HCT116 (cell line): ENCODE measurements at regions not wholly inside any gene's neighbourhood (a gene's known extent, or its start where the extent isn't known, plus 50 kb on each side); places are given as distances from the start of the nearest gene placed in this dataset.

ENCODE experiments used
- ATAC-seq: fragments of 200-7000 bp; cut with Tn5 transposase; 2 replicates; pipeline ENCODE4 v1.9.1; 2020; ENCODE audit warnings: mild to moderate bottlenecking, moderate library complexity
- BruUV-seq: library from RNA; stranded (reverse); fragments of 400-500 nt; replicated peaks from 2 replicates; lab custom pipeline; 2021; lab: Mats Ljungman, UMichigan
- CTCF ChIA-PET: fragments of 300-600 bp; sonication (Branson Sonifier 250); formaldehyde crosslinking; loops from one replicate; lab custom pipeline; 2021; ENCODE audit warnings: antibody characterized with exemption; lab: Charles Lee
- POLR2A ChIA-PET: fragments of 300-600, 350-600 bp; sonication (Branson Sonifier 250); formaldehyde crosslinking; loops from one replicate; lab custom pipeline; 2021; ENCODE audit warnings: antibody characterized with exemption; lab: Charles Lee
- RAD21 ChIA-PET, 2 experiments: fragments of 300-600 bp; sonication (Branson Sonifier 250); formaldehyde crosslinking; loops; one replicate each; lab custom pipeline; 2023; ENCODE audit warnings: low total read pairs in 2 of 2; ENCODE audit not compliant: uncharacterized antibody in 2 of 2, unreplicated experiment in 2 of 2, low non-redundant PET in 1 of 2; lab: Charles Lee
- DNase-seq: peaks from one replicate; pipeline ENCODE4 v3.0.0-alpha.2; 2010; ENCODE audit warnings: low read depth, low spot score
- H2AFZ ChIP-seq: fragments of 200-600 bp; shearing (Covaris generic), sonication (generic); 2 replicates; pipeline ENCODE4 v1.6.1; 2017; ENCODE audit warnings: low read depth, mixed run types, mixed read lengths, antibody characterized with exemption, low read length; ENCODE audit not compliant: poor library complexity, severe bottlenecking
- H3K27ac ChIP-seq: 2 replicates; pipeline ENCODE4 v1.5.1; 2012; ENCODE audit warnings: low read depth, low read length
- H3K27me3 ChIP-seq: fragments of 200-600 bp; sonication (generic); 2 replicates; pipeline ENCODE4 v1.6.1; 2016; ENCODE audit warnings: mixed run types, low read length, mixed read lengths; ENCODE audit not compliant: insufficient read depth
- H3K36me3 ChIP-seq, 2 experiments: fragments of 200-500 bp in 1 of 2; fragments of 200-600 bp in 1 of 2; sonication (Bioruptor generic) in 1 of 2; sonication (generic) in 1 of 2; 2 replicates each; pipeline versions ENCODE4 v1.5.1 to v1.6.1; 2014 to 2016; ENCODE audit warnings: low read length in 2 of 2, inconsistent platforms in 1 of 2, mixed read lengths in 1 of 2, mixed run types in 1 of 2; ENCODE audit not compliant: insufficient read depth in 2 of 2, control insufficient read depth in 1 of 2
- H3K4me1 ChIP-seq, 2 experiments: fragments of 200-600 bp in 1 of 2; sonication (generic) in 1 of 2; 2 replicates each; pipeline versions ENCODE4 v1.5.1 to v1.6.1; 2012 to 2017; ENCODE audit warnings: low read length in 2 of 2, inconsistent platforms in 1 of 2, mild to moderate bottlenecking in 1 of 2, mixed read lengths in 1 of 2, mixed run types in 1 of 2, moderate library complexity in 1 of 2; ENCODE audit not compliant: insufficient read depth in 2 of 2, control insufficient read depth in 1 of 2
- H3K4me2 ChIP-seq: fragments of 200-600 bp; sonication (generic); 2 replicates; pipeline ENCODE4 v1.6.1; 2017; ENCODE audit warnings: mixed run types, low read length, mixed read lengths
- H3K4me3 ChIP-seq, 2 experiments: fragments of 200-600 bp in 1 of 2; sonication (generic) in 1 of 2; replicated peaks in 1 of 2; 2 replicates each; pipeline ENCODE4 v1.5.1; 2011 to 2016; ENCODE audit warnings: low read length in 2 of 2, control low read depth in 1 of 2, low read depth in 1 of 2, mild to moderate bottlenecking in 1 of 2, mixed read lengths in 1 of 2, mixed run types in 1 of 2
- H3K79me2 ChIP-seq: fragments of 200-600 bp; sonication (generic); 2 replicates; pipeline ENCODE4 v1.6.1; 2017; ENCODE audit warnings: mild to moderate bottlenecking, mixed run types, low read length, moderate library complexity, mixed read lengths; ENCODE audit not compliant: insufficient read depth
- H3K9ac ChIP-seq: fragments of 200-600 bp; sonication (generic); 2 replicates; pipeline ENCODE4 v1.6.1; 2016; ENCODE audit warnings: low read length, mixed read lengths
- H3K9me2 ChIP-seq: fragments of 200-600 bp; sonication (generic), shearing (Covaris generic); 2 replicates; pipeline ENCODE4 v1.6.1; 2017; ENCODE audit warnings: mixed run types, mild to moderate bottlenecking, moderate library complexity; ENCODE audit not compliant: insufficient read depth
- H3K9me3 ChIP-seq, 2 experiments: fragments of 200-500 bp in 1 of 2; fragments of 200-600 bp in 1 of 2; sonication (Bioruptor generic) in 1 of 2; sonication (generic) in 1 of 2; 2 replicates each; pipeline ENCODE4 v1.6.1; 2014 to 2017; ENCODE audit warnings: low read length in 2 of 2, mixed read lengths in 2 of 2, inconsistent platforms in 1 of 2, low read depth in 1 of 2, mild to moderate bottlenecking in 1 of 2, mixed run types in 1 of 2, moderate library complexity in 1 of 2; ENCODE audit not compliant: control insufficient read depth in 1 of 2, insufficient read depth in 1 of 2
- H4K20me1 ChIP-seq: fragments of 200-600 bp; sonication (generic), shearing (Covaris generic); 2 replicates; pipeline ENCODE4 v1.6.1; 2017; ENCODE audit warnings: mixed run types, mild to moderate bottlenecking, moderate library complexity; ENCODE audit not compliant: insufficient read depth
- EGR1 ChIP-seq: IDR thresholded peaks from 2 replicates; pipeline ENCODE4 v1.6.1; 2012; ENCODE audit warnings: low read depth
- FOSL1 ChIP-seq: IDR thresholded peaks from 2 replicates; pipeline ENCODE4 v1.6.1; 2012; ENCODE audit warnings: low read depth
- POLR2A ChIP-seq: IDR thresholded peaks from 2 replicates; pipeline ENCODE4 v1.7.0; 2011; ENCODE audit warnings: borderline replicate concordance; ENCODE audit not compliant: insufficient read depth, insufficient read length; ENCODE audit errors: extremely low read depth
- POLR2AphosphoS5 ChIP-seq: IDR thresholded peaks from 2 replicates; pipeline ENCODE4 v1.6.1; 2011; ENCODE audit warnings: mild to moderate bottlenecking, low read depth, low read length, moderate library complexity
- RAD21 ChIP-seq: IDR thresholded peaks from 2 replicates; pipeline ENCODE4 v1.6.1; 2012; ENCODE audit warnings: low read depth, mild to moderate bottlenecking
- REST ChIP-seq: IDR thresholded peaks from 2 replicates; pipeline ENCODE4 v1.6.1; 2012; ENCODE audit warnings: low read depth
- SIN3A ChIP-seq: IDR thresholded peaks from 2 replicates; pipeline ENCODE4 v1.6.1; 2012; ENCODE audit warnings: low read depth
- SRF ChIP-seq: IDR thresholded peaks from 2 replicates; pipeline ENCODE4 v1.6.1; 2012; ENCODE audit warnings: low read depth
- TCF7L2 ChIP-seq: IDR thresholded peaks from 2 replicates; pipeline ENCODE4 v1.7.0; 2011; ENCODE audit warnings: borderline replicate concordance, inconsistent platforms; ENCODE audit not compliant: insufficient read depth, insufficient read length; ENCODE audit errors: extremely low read depth
- YY1 ChIP-seq: IDR thresholded peaks from 2 replicates; pipeline ENCODE4 v1.6.1; 2011; ENCODE audit warnings: low read length, low read depth, moderate library complexity, mild to moderate bottlenecking; ENCODE audit not compliant: insufficient replicate concordance; ENCODE audit errors: extremely low read depth
- ZFX ChIP-seq: fragments of 450-650 bp; IDR thresholded peaks from 2 replicates; pipeline ENCODE4 v1.6.1; 2017
- ZNF274 ChIP-seq: fragments of 200-500 bp; sonication (Bioruptor generic); IDR thresholded peaks from 2 replicates; pipeline ENCODE4 v1.6.1; 2014; ENCODE audit warnings: mild to moderate bottlenecking, low read depth, low read length, inconsistent platforms
- intact Hi-C: fragments of 100-400 bp; cut with micrococcal nuclease; formaldehyde crosslinking; loops from 2 replicates; pipeline ENCODE4 v1.10.0; 2022
- TF ChIP-seq, protein P1 (sequence below): IDR thresholded peaks from 2 replicates; pipeline ENCODE4 v1.6.1; 2012

DNA sequence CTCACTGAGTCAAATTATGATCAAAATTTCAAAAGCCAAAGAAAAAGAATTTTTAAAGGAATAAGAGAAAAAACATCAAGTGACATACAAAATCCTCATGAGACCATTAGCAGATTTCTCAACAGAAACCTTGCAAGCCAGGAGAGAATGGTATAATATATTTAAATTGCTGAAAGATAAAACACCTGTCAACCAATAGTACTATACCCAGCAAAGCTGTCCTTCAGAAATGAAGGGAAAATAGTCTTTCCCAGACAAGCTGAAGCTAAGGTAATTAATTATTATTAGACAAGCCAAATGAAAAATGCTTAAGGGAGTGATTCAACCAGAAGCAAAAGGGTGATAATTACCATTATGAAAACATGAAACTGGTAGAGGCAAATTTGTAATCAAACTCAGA, 104.2 kb upstream of the TET2 start (continued):
- no peak for TF ChIP-seq SIN3A
- TF ChIP-seq, all 23 proteins: peak for 0

DNA sequence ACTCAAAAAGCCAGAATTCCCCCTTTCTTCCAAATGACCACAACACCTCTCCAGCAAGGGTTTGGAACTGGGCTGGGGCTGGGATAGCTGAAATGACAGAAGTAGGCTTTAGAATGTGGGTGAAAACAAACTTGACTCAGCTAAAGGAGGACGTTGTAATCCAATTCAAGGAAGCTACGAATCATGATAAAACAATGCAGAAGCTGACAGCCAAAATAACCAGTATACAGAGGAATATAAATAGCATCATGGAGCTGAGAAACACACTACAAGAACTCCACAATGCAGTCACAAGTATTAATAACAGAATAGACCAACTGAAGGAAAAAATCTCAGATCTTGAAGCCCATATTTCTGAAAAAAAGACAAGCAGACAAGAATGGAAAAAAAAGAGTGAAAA, 95.8 kb upstream of the TET2 start:
- Histone ChIP-seq H3K9me2 (no peaks in the 10 kb centered on the region), H3K79me2 (no peaks in the 10 kb centered on the region), H3K27me3 (no peaks in the 10 kb centered on the region), H3K4me3 (no peak overlapping the region), H2AFZ (no peak overlapping the region), H4K20me1 (no peaks in the 10 kb centered on the region), H3K4me2 (no peak overlapping the region), H3K9me3 (no peaks in the 10 kb centered on the region), H3K27ac (no peak overlapping the region), H3K9ac (no peak overlapping the region), H3K4me1 (no peaks in the 10 kb centered on the region), H3K36me3 (no peaks in the 10 kb centered on the region)
- ATAC-seq, result no peak
- CTCF ChIA-PET, result no interaction called here
- POLR2A ChIA-PET, result no interaction called here
- intact Hi-C loops, result no loop called here
- BruUV-seq, result no TSS peak
- RAD21 ChIA-PET, result no interaction called here
- DNase-seq, result no peak
- no peak for TF ChIP-seq EGR1
- TF ChIP-seq POLR2AphosphoS5, result no peak
- TF ChIP-seq POLR2A, result no peak
- TF ChIP-seq ZNF274, result no peak
- no peak for TF ChIP-seq YY1
- TF ChIP-seq SIN3A, result no peak
- no peak for TF ChIP-seq SRF
- TF ChIP-seq RAD21, result no peak
- TF ChIP-seq, protein P1, sequence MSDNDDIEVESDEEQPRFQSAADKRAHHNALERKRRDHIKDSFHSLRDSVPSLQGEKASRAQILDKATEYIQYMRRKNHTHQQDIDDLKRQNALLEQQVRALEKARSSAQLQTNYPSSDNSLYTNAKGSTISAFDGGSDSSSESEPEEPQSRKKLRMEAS, result no peak
- no peak for TF ChIP-seq REST
- no peak for TF ChIP-seq FOSL1
- TF ChIP-seq ZFX, result no peak
- no peak for TF ChIP-seq TCF7L2
